Body of pancreas (tissue), 4 donors: ENCODE measurements at regions not wholly inside any gene's neighbourhood (a gene's known extent, or its start where the extent isn't known, plus 50 kb on each side); places are given as distances from the start of the nearest gene placed in this dataset.

Experiments
- POLR2A ChIP-seq, 3 donors: fragments of 450-650 bp; IDR thresholded peaks; one replicate each; pipeline ENCODE4 v1.6.1; 2016; ENCODE audit warnings: antibody characterized with exemption in 3 of 3, mild to moderate bottlenecking in 2 of 3
- TF ChIP-seq, protein P1 (sequence below), 7 experiments: fragments of 450-650 bp in 4 of 7; fragments of 200-600 bp in 3 of 7; sonication (generic) in 3 of 7; IDR thresholded peaks; one replicate each; pipeline ENCODE4 v1.5.1; 2016 to 2019; ENCODE audit warnings: antibody characterized with exemption in 7 of 7

DNA sequence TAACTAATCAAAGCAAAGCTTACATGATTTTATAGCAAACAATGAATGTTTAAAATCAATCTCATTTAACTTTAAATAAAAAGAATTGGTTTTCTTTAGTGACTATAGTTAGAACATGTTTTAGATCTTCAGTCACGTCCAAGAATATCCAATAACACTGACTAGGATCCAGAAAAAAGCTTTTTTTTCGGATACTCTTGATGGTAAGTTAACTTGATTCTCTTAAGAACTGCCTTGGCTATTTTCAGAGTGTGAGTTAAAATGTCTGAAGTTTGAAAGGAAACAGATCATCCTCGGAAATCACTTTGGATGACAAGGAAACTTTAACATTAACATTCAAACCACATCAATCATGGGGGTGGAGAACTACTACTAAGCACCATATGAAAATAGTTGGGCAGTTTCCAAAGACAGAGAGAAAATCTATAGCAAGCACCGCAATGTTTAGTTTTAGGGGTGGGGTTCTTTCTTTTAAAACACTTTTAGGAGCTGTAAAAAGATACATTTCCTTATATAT, 83.7 kb upstream of the SLC27A6 start:
- no peak for TF ChIP-seq POLR2A (IDR thresholded peaks at IDR 0.05)
- TF ChIP-seq, protein P1, sequence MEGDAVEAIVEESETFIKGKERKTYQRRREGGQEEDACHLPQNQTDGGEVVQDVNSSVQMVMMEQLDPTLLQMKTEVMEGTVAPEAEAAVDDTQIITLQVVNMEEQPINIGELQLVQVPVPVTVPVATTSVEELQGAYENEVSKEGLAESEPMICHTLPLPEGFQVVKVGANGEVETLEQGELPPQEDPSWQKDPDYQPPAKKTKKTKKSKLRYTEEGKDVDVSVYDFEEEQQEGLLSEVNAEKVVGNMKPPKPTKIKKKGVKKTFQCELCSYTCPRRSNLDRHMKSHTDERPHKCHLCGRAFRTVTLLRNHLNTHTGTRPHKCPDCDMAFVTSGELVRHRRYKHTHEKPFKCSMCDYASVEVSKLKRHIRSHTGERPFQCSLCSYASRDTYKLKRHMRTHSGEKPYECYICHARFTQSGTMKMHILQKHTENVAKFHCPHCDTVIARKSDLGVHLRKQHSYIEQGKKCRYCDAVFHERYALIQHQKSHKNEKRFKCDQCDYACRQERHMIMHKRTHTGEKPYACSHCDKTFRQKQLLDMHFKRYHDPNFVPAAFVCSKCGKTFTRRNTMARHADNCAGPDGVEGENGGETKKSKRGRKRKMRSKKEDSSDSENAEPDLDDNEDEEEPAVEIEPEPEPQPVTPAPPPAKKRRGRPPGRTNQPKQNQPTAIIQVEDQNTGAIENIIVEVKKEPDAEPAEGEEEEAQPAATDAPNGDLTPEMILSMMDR (IDR thresholded peaks at IDR 0.05) = no peak
